DND-41 (cell line): ENCODE measurements at regions not wholly inside any gene's neighbourhood (a gene's known extent, or its start where the extent isn't known, plus 50 kb on each side); places are given as distances from the start of the nearest gene placed in this dataset.

ENCODE experiments used
- ATAC-seq: fragments of 200-7000 bp; cut with Tn5 transposase; 3 replicates; pipeline ENCODE4 v1.9.1; 2021; ENCODE audit warnings: low read depth; ENCODE audit not compliant: insufficient read depth
- DNase-seq: peaks from one replicate; pipeline ENCODE4 v3.0.0-alpha.2; 2020
- H2AFZ ChIP-seq: 2 replicates; pipeline ENCODE4 v1.6.0; 2012; ENCODE audit warnings: low read depth, low read length
- H3K27ac ChIP-seq: 2 replicates; pipeline ENCODE4 v1.5.1; 2012; ENCODE audit warnings: low read length, inconsistent platforms
- H3K27me3 ChIP-seq: fragments of 200-600 bp; sonication (generic); 2 replicates; pipeline ENCODE4 v1.6.0; 2012; ENCODE audit warnings: low read length, mild to moderate bottlenecking, inconsistent platforms; ENCODE audit not compliant: insufficient read depth, poor library complexity
- H3K36me3 ChIP-seq: 2 replicates; pipeline ENCODE4 v1.5.1; 2012; ENCODE audit warnings: low read length, inconsistent platforms; ENCODE audit not compliant: insufficient read depth
- H3K4me1 ChIP-seq: 2 replicates; pipeline ENCODE4 v1.5.1; 2012; ENCODE audit warnings: mild to moderate bottlenecking, low read length; ENCODE audit not compliant: insufficient read depth
- H3K4me2 ChIP-seq: 2 replicates; pipeline ENCODE4 v1.6.0; 2012; ENCODE audit warnings: mild to moderate bottlenecking, moderate library complexity, low read length, inconsistent platforms; ENCODE audit not compliant: insufficient read depth
- H3K4me3 ChIP-seq, 2 experiments: fragments of 200-600 bp in 1 of 2; shearing (Covaris generic) in 1 of 2; 2 replicates each; pipeline ENCODE4 v1.5.1; 2012 to 2016; ENCODE audit warnings: inconsistent platforms in 2 of 2, low read length in 2 of 2, mild to moderate bottlenecking in 2 of 2, low read depth in 1 of 2, moderate library complexity in 1 of 2
- H3K79me2 ChIP-seq: 2 replicates; pipeline ENCODE4 v1.6.0; 2012; ENCODE audit warnings: low read length, inconsistent platforms; ENCODE audit not compliant: insufficient read depth
- H3K9ac ChIP-seq: 2 replicates; pipeline ENCODE4 v1.6.0; 2012; ENCODE audit warnings: low read depth, mild to moderate bottlenecking, inconsistent platforms, low read length, moderate library complexity
- H3K9me3 ChIP-seq: 2 replicates; pipeline ENCODE4 v1.5.1; 2012; ENCODE audit warnings: low read length, moderate library complexity, mild to moderate bottlenecking, inconsistent platforms; ENCODE audit not compliant: insufficient read depth, severe bottlenecking
- H4K20me1 ChIP-seq: 2 replicates; pipeline ENCODE4 v1.6.0; 2012; ENCODE audit warnings: low read length; ENCODE audit not compliant: insufficient read depth
- EZH2 ChIP-seq: IDR thresholded peaks from 3 replicates; pipeline ENCODE4 v1.6.1; 2012; ENCODE audit warnings: borderline replicate concordance, low read depth, mild to moderate bottlenecking, moderate library complexity, low read length, inconsistent platforms; ENCODE audit not compliant: severe bottlenecking
- TF ChIP-seq, protein P1 (sequence below): IDR thresholded peaks from 2 replicates; pipeline ENCODE4 v1.5.1; 2012; ENCODE audit warnings: borderline replicate concordance, low read length, moderate library complexity, mild to moderate bottlenecking; ENCODE audit not compliant: poor library complexity, severe bottlenecking; ENCODE audit errors: extremely low read depth

DNA sequence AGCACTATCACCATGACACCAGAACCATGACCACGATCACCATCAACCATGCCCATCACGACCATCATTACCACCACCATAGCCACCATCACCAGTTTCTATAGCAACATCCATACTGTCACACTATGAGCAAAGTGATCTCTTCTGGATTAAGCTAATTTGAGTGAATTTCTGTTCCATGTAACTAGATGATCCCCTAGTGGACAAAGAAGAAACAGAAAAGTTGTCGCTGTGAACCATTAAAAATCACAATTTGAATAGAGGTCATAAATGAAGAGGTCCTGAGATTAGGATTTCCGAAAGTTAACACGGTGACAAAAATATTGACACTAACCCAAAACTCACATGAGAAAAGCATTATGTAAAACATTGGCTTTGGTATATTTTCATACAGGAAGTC, 77.6 kb downstream of the CLRN3 start:
- ATAC-seq = no peak
- Histone ChIP-seq H2AFZ (no peak overlapping the region), H4K20me1 (no peaks in the 10 kb centered on the region), H3K4me2 (no peak overlapping the region), H3K4me1 (no peaks in the 10 kb centered on the region), H3K27ac (no peak overlapping the region), H3K79me2 (no peaks in the 10 kb centered on the region), H3K36me3 (no peaks in the 10 kb centered on the region), H3K9me3 (no peaks in the 10 kb centered on the region), H3K27me3 (no peaks in the 10 kb centered on the region), H3K4me3 (no peak overlapping the region), H3K9ac (no peak overlapping the region)
- no peak for DNase-seq
- TF ChIP-seq, protein P1, sequence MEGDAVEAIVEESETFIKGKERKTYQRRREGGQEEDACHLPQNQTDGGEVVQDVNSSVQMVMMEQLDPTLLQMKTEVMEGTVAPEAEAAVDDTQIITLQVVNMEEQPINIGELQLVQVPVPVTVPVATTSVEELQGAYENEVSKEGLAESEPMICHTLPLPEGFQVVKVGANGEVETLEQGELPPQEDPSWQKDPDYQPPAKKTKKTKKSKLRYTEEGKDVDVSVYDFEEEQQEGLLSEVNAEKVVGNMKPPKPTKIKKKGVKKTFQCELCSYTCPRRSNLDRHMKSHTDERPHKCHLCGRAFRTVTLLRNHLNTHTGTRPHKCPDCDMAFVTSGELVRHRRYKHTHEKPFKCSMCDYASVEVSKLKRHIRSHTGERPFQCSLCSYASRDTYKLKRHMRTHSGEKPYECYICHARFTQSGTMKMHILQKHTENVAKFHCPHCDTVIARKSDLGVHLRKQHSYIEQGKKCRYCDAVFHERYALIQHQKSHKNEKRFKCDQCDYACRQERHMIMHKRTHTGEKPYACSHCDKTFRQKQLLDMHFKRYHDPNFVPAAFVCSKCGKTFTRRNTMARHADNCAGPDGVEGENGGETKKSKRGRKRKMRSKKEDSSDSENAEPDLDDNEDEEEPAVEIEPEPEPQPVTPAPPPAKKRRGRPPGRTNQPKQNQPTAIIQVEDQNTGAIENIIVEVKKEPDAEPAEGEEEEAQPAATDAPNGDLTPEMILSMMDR = peak; percentile 14
- no peak for TF ChIP-seq EZH2

DNA sequence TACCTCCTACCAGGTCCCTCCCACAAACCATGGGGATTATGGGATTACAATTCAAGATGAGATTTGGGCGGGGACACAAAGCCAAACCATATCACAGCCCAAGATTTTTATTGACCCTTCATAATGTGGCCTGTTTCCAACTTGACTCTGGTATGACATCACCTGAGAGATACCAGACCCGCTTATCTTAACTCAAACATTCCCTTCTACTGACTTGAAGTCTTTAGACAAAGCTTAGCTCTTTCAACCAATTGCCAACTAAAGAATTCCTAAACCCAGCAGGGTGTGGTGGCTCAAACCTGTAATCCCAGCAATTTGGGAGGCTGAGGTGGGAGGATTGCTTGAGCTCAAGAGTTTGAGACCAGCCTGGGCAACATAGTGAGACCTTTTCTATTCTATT, 67.9 kb downstream of the CLRN3 start:
- Histone ChIP-seq H3K4me1 (no peaks in the 10 kb centered on the region), H3K9ac (no peak overlapping the region), H3K36me3 (no peaks in the 10 kb centered on the region), H3K79me2 (no peaks in the 10 kb centered on the region), H3K4me2 (no peak overlapping the region), H3K4me3 (no peak overlapping the region), H4K20me1 (no peaks in the 10 kb centered on the region), H3K9me3 (peaks cover 13% of the 10 kb centered on the region), H3K27me3 (no peaks in the 10 kb centered on the region), H2AFZ (no peak overlapping the region), H3K27ac (no peak overlapping the region)
- DNase-seq = no peak
- TF ChIP-seq EZH2 = no peak
- TF ChIP-seq, protein P1 = no peak
- ATAC-seq = no peak

DNA sequence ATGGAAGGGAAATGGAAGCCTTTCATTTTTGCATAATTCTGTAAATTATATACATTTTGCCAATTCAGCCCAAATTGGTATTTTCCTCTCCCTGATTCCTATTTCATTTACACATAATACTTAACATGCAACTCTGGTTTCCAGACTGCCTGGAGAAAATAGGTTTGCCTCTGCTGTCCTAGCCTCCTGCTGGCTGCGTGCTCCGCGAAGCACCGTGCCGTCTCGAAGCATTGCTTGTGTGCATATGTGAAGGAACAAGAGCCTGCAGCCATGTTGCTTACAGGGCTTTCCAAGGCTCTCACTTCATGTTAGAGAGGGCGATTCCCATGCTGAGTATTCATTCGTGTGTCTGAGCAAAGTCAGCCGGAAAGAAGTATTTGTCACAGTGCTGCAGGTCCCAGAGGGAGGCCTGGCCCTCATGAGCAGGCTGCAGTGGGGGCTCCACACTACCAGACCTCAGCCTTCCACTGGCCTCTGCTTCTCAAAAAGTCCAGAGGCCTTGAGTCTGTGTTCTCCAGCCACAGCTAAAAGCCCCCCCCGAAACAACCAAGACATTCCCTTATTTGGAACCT, 66.5 kb downstream of the CLRN3 start:
- no peak overlapping the region for H3K27ac ChIP-seq
- no peak overlapping the region for H3K4me3 ChIP-seq
- DNase-seq (no peak), ATAC-seq (no peak)
- H3K36me3 ChIP-seq = no peaks in the 10 kb centered on the region
- H3K4me2 ChIP-seq = no peak overlapping the region
- no peaks in the 10 kb centered on the region for H3K79me2 ChIP-seq
- no peak overlapping the region for H2AFZ ChIP-seq
- H3K27me3 ChIP-seq = no peaks in the 10 kb centered on the region
- H3K4me1 ChIP-seq = no peaks in the 10 kb centered on the region
- no peaks in the 10 kb centered on the region for H4K20me1 ChIP-seq
- TF ChIP-seq, protein P1 = no peak
- no peak for TF ChIP-seq EZH2
- H3K9ac ChIP-seq = no peak overlapping the region
- peaks cover 13% of the 10 kb centered on the region for H3K9me3 ChIP-seq
